ENCODE measurements at regions not wholly inside any gene's neighbourhood (a gene's known extent, or its start where the extent isn't known, plus 50 kb on each side); places are given as distances from the start of the nearest gene placed in this dataset.

GRCh38 chr14:55964821-55965220 is 153.4 kb upstream of the PELI2 start:
- no peak overlapping the region for H3K4me3 ChIP-seq
- no peak overlapping the region for H3K27ac ChIP-seq
- 71 to 74% (median 74%) methylated on average over 3 of the region's 3 CpGs for WGBS, 3 donors
- no peaks in the 10 kb centered on the region for H3K36me3 ChIP-seq
- no peaks in the 10 kb centered on the region for H3K4me1 ChIP-seq (ENCODE audit: insufficient read depth)
- no peak for TF ChIP-seq EP300 (IDR thresholded peaks at IDR 0.05)
- TF ChIP-seq POLR2A (IDR thresholded peaks at IDR 0.05): no peak
- TF ChIP-seq CTCF (IDR thresholded peaks at IDR 0.05): no peak
- DNase-seq: no peak
- H3K27me3 ChIP-seq: no peaks in the 10 kb centered on the region
- no peaks in the 10 kb centered on the region for H3K9me3 ChIP-seq
- intact Hi-C loops (cut with DNase I): no loop called here

- TF ChIP-seq EP300 (IDR thresholded peaks at IDR 0.05): no peak
- TF ChIP-seq POLR2A (IDR thresholded peaks at IDR 0.05): no peak
- TF ChIP-seq CTCF (IDR thresholded peaks at IDR 0.05): no peak
- H3K27me3 ChIP-seq: no peaks in the 10 kb centered on the region
- no peak for DNase-seq
- WGBS, 3 donors: 14 to 15% (median 15%) methylated on average over 2 of the region's 2 CpGs
- H3K9me3 ChIP-seq: no peaks in the 10 kb centered on the region
- H3K36me3 ChIP-seq: no peaks in the 10 kb centered on the region
- intact Hi-C loops (cut with DNase I): no loop called here
- H3K27ac ChIP-seq: no peak overlapping the region
- H3K4me3 ChIP-seq: no peak overlapping the region
- H3K4me1 ChIP-seq (ENCODE audit: insufficient read depth): no peaks in the 10 kb centered on the region
These were observed 152.4 kb upstream of the PELI2 start for GRCh38 chr14:55965851-55966250.

- no peaks in the 10 kb centered on the region for H3K27me3 ChIP-seq
- no peak overlapping the region for H3K4me3 ChIP-seq
- WGBS, 3 donors: 37 to 47% (median 37%) methylated on average over 3 of the region's 3 CpGs
- H3K9me3 ChIP-seq: no peaks in the 10 kb centered on the region
- intact Hi-C loops (cut with DNase I): no loop called here
- no peaks in the 10 kb centered on the region for H3K4me1 ChIP-seq (ENCODE audit: insufficient read depth)
- DNase-seq: no peak
- no peak overlapping the region for H3K27ac ChIP-seq
- no peaks in the 10 kb centered on the region for H3K36me3 ChIP-seq
- no peak for TF ChIP-seq EP300 (IDR thresholded peaks at IDR 0.05)
- no peak for TF ChIP-seq POLR2A (IDR thresholded peaks at IDR 0.05)
These were observed 149.5 kb upstream of the PELI2 start for GRCh38 chr14:55968741-55969140.

- H3K4me1 ChIP-seq (ENCODE audit: insufficient read depth): no peaks in the 10 kb centered on the region
- no peaks in the 10 kb centered on the region for H3K27me3 ChIP-seq
- H3K9me3 ChIP-seq: no peaks in the 10 kb centered on the region
- no peak for TF ChIP-seq CTCF (IDR thresholded peaks at IDR 0.05)
- no peak for TF ChIP-seq EP300 (IDR thresholded peaks at IDR 0.05)
- TF ChIP-seq POLR2A (IDR thresholded peaks at IDR 0.05): no peak
- no peak overlapping the region for H3K27ac ChIP-seq
- H3K36me3 ChIP-seq: no peaks in the 10 kb centered on the region
- WGBS, 3 donors: 91 to 94% (median 91%) methylated on average over 4 of the region's 4 CpGs
- H3K4me3 ChIP-seq: no peak overlapping the region
- DNase-seq: no peak
- intact Hi-C loops (cut with DNase I): no loop called here
These were observed 144.9 kb upstream of the PELI2 start for GRCh38 chr14:55973285-55973800.

- Histone ChIP-seq H3K4me1 (ENCODE audit: insufficient read depth) (no peaks in the 10 kb centered on the region), H3K9me3 (no peaks in the 10 kb centered on the region), H3K27ac (no peak overlapping the region), H3K27me3 (no peaks in the 10 kb centered on the region), H3K36me3 (no peaks in the 10 kb centered on the region), H3K4me3 (no peak overlapping the region)
- intact Hi-C loops (cut with DNase I): no loop called here
- WGBS, 3 donors: 51 to 88% (median 82%) methylated on average over 3 of the region's 3 CpGs
- TF ChIP-seq POLR2A (IDR thresholded peaks at IDR 0.05): no peak
- no peak for TF ChIP-seq EP300 (IDR thresholded peaks at IDR 0.05)
- TF ChIP-seq CTCF (IDR thresholded peaks at IDR 0.05): no peak
- no peak for DNase-seq
These were observed 144.1 kb upstream of the PELI2 start for GRCh38 chr14:55973911-55974630.

All from ovary (tissue), 7 donors.